Karpas-422 (cell line): ENCODE measurements at regions not wholly inside any gene's neighbourhood (a gene's known extent, or its start where the extent isn't known, plus 50 kb on each side); places are given as distances from the start of the nearest gene placed in this dataset.

Source experiments
- DNase-seq: peaks from one replicate; pipeline ENCODE4 v3.0.0-alpha.2; 2015
- H2AFZ ChIP-seq: fragments of 200-600 bp; sonication (generic); 2 replicates; pipeline ENCODE4 v1.6.1; 2014; ENCODE audit warnings: antibody characterized with exemption, low read length, mixed read lengths
- H3K27ac ChIP-seq: fragments of 200-600 bp; sonication (generic); 2 replicates; pipeline ENCODE4 v1.5.1; 2014; ENCODE audit warnings: mild to moderate bottlenecking, low read length, moderate library complexity
- H3K27me3 ChIP-seq: fragments of 200-600 bp; sonication (generic); 2 replicates; pipeline ENCODE4 v1.6.1; 2014; ENCODE audit warnings: low read length, mixed read lengths
- H3K36me3 ChIP-seq: fragments of 200-600 bp; sonication (generic); 2 replicates; pipeline ENCODE4 v1.6.1; 2014; ENCODE audit warnings: low read length, mixed read lengths; ENCODE audit not compliant: insufficient read depth
- H3K4me1 ChIP-seq: fragments of 200-600 bp; sonication (generic); 2 replicates; pipeline ENCODE4 v1.6.1; 2014; ENCODE audit warnings: mild to moderate bottlenecking, low read length, mixed read lengths
- H3K4me2 ChIP-seq: fragments of 200-600 bp; sonication (generic); 2 replicates; pipeline ENCODE4 v1.6.1; 2014; ENCODE audit warnings: low read length, low read depth, mild to moderate bottlenecking; ENCODE audit not compliant: poor library complexity, severe bottlenecking
- H3K4me3 ChIP-seq: fragments of 200-600 bp; sonication (generic); 2 replicates; pipeline ENCODE4 v1.5.1; 2014; ENCODE audit warnings: mild to moderate bottlenecking, antibody characterized with exemption, low read length, mixed read lengths
- H3K79me2 ChIP-seq: fragments of 200-600 bp; sonication (generic); 2 replicates; pipeline ENCODE4 v1.6.1; 2014; ENCODE audit warnings: mild to moderate bottlenecking, low read length, mixed read lengths
- H3K9ac ChIP-seq: fragments of 200-600 bp; sonication (generic); 2 replicates; pipeline ENCODE4 v1.6.0; 2014; ENCODE audit warnings: low read length
- H3K9me2 ChIP-seq: fragments of 200-600 bp; sonication (generic), shearing (Covaris generic); replicated peaks from 2 replicates; pipeline ENCODE4 v1.6.0; 2014; ENCODE audit warnings: mild to moderate bottlenecking, low read length, moderate library complexity; ENCODE audit not compliant: insufficient read depth
- H3K9me3 ChIP-seq: fragments of 300-700, 200-600 bp; sonication (generic); 2 replicates; pipeline ENCODE4 v1.6.1; 2014; ENCODE audit warnings: low read length, mixed read lengths
- H4K20me1 ChIP-seq: fragments of 200-600 bp; sonication (generic); 2 replicates; pipeline ENCODE4 v1.6.1; 2014; ENCODE audit warnings: mild to moderate bottlenecking, antibody characterized with exemption, low read length, low read depth; ENCODE audit not compliant: insufficient read depth

GRCh38 chr1:221621683-221622082 is 120.2 kb downstream of the DUSP10 start:
- no peaks in the 10 kb centered on the region for H3K79me2 ChIP-seq
- DNase-seq = no peak
- H4K20me1 ChIP-seq = no peaks in the 10 kb centered on the region
- no peaks in the 10 kb centered on the region; the same call in 1 of the 2 replicates for H3K9me2 ChIP-seq
- no peak overlapping the region for H2AFZ ChIP-seq
- H3K4me3 ChIP-seq = no peak overlapping the region
- H3K4me1 ChIP-seq = no peaks in the 10 kb centered on the region
- no peak overlapping the region for H3K9ac ChIP-seq
- H3K36me3 ChIP-seq = no peaks in the 10 kb centered on the region
- H3K27me3 ChIP-seq = no peaks in the 10 kb centered on the region
- H3K9me3 ChIP-seq = peaks cover 7% of the 10 kb centered on the region; the same call in 1 of the 2 replicates
- H3K4me2 ChIP-seq = no peak overlapping the region
- H3K27ac ChIP-seq = no peak overlapping the region

- no peaks in the 10 kb centered on the region; the same call in 1 of the 2 replicates for H3K9me2 ChIP-seq
- no peaks in the 10 kb centered on the region for H3K27me3 ChIP-seq
- peaks cover 7% of the 10 kb centered on the region; the same call in 1 of the 2 replicates for H3K9me3 ChIP-seq
- H2AFZ ChIP-seq = no peak overlapping the region
- no peak for DNase-seq
- no peaks in the 10 kb centered on the region for H4K20me1 ChIP-seq
- no peak overlapping the region for H3K9ac ChIP-seq
- H3K4me3 ChIP-seq = no peak overlapping the region
- no peak overlapping the region for H3K4me2 ChIP-seq
- no peaks in the 10 kb centered on the region for H3K79me2 ChIP-seq
- H3K4me1 ChIP-seq = no peaks in the 10 kb centered on the region
- H3K36me3 ChIP-seq = no peaks in the 10 kb centered on the region
- H3K27ac ChIP-seq = no peak overlapping the region
Measured at GRCh38 chr1:221622389-221622788, 119.5 kb downstream of the DUSP10 start.

- Histone ChIP-seq H3K4me1 (no peaks in the 10 kb centered on the region), H3K9me2 (no peaks in the 10 kb centered on the region; the same call in 1 of the 2 replicates), H3K36me3 (no peaks in the 10 kb centered on the region), H3K79me2 (no peaks in the 10 kb centered on the region), H4K20me1 (no peaks in the 10 kb centered on the region), H3K27me3 (no peaks in the 10 kb centered on the region), H3K9me3 (no peaks in the 10 kb centered on the region), H2AFZ (no peak overlapping the region), H3K27ac (no peak overlapping the region), H3K4me3 (no peak overlapping the region), H3K4me2 (no peak overlapping the region), H3K9ac (no peak overlapping the region)
- DNase-seq = no peak
Measured at GRCh38 chr1:221625026-221625425, 116.9 kb downstream of the DUSP10 start.

- H3K9ac ChIP-seq = no peak overlapping the region
- no peak overlapping the region for H3K4me2 ChIP-seq
- no peak overlapping the region for H3K27ac ChIP-seq
- H3K4me3 ChIP-seq = no peak overlapping the region
- DNase-seq = no peak
- no peaks in the 10 kb centered on the region for H4K20me1 ChIP-seq
- no peak overlapping the region for H2AFZ ChIP-seq
- no peaks in the 10 kb centered on the region for H3K36me3 ChIP-seq
- H3K4me1 ChIP-seq = no peaks in the 10 kb centered on the region
- no peaks in the 10 kb centered on the region for H3K79me2 ChIP-seq
- no peaks in the 10 kb centered on the region; the same call in 1 of the 2 replicates for H3K9me2 ChIP-seq
- H3K27me3 ChIP-seq = no peaks in the 10 kb centered on the region
- no peaks in the 10 kb centered on the region for H3K9me3 ChIP-seq
Measured at GRCh38 chr1:221626041-221626440, 115.8 kb downstream of the DUSP10 start.

- no peak overlapping the region for H3K9ac ChIP-seq
- H3K27ac ChIP-seq = no peak overlapping the region
- no peaks in the 10 kb centered on the region for H3K9me3 ChIP-seq
- H2AFZ ChIP-seq = no peak overlapping the region
- no peak for DNase-seq
- H3K4me3 ChIP-seq = no peak overlapping the region
- no peak overlapping the region for H3K4me2 ChIP-seq
- no peaks in the 10 kb centered on the region for H3K27me3 ChIP-seq
- H3K36me3 ChIP-seq = no peaks in the 10 kb centered on the region
- no peaks in the 10 kb centered on the region for H3K4me1 ChIP-seq
- H3K79me2 ChIP-seq = no peaks in the 10 kb centered on the region
- H4K20me1 ChIP-seq = no peaks in the 10 kb centered on the region
- no peaks in the 10 kb centered on the region; the same call in 1 of the 2 replicates for H3K9me2 ChIP-seq
Measured at GRCh38 chr1:221630236-221630635, 111.7 kb downstream of the DUSP10 start.

GRCh38 chr1:221631556-221631955 is 110.3 kb downstream of the DUSP10 start:
- H3K79me2 ChIP-seq = no peaks in the 10 kb centered on the region
- no peak overlapping the region for H3K4me2 ChIP-seq
- H3K9me2 ChIP-seq = no peaks in the 10 kb centered on the region
- H3K27ac ChIP-seq = no peak overlapping the region
- no peaks in the 10 kb centered on the region for H3K9me3 ChIP-seq
- no peaks in the 10 kb centered on the region for H3K27me3 ChIP-seq
- H3K36me3 ChIP-seq = no peaks in the 10 kb centered on the region
- no peaks in the 10 kb centered on the region for H3K4me1 ChIP-seq
- no peak overlapping the region for H3K4me3 ChIP-seq
- no peak overlapping the region for H2AFZ ChIP-seq
- DNase-seq = no peak
- H4K20me1 ChIP-seq = no peaks in the 10 kb centered on the region
- no peak overlapping the region for H3K9ac ChIP-seq

- H3K4me2 ChIP-seq = no peak overlapping the region
- no peak overlapping the region for H3K4me3 ChIP-seq
Measured at GRCh38 chr1:221632072-221632471, 109.8 kb downstream of the DUSP10 start.

GRCh38 chr1:221633841-221634409 is 108.0 kb downstream of the DUSP10 start:
- Histone ChIP-seq H3K9me3 (no peaks in the 10 kb centered on the region), H3K79me2 (no peaks in the 10 kb centered on the region), H3K9me2 (no peaks in the 10 kb centered on the region; the same call in 1 of the 2 replicates), H3K4me3 (no peak overlapping the region), H3K36me3 (no peaks in the 10 kb centered on the region), H3K27ac (no peak overlapping the region), H3K4me1 (no peaks in the 10 kb centered on the region), H3K4me2 (no peak overlapping the region), H2AFZ (no peak overlapping the region), H3K27me3 (no peaks in the 10 kb centered on the region), H4K20me1 (no peaks in the 10 kb centered on the region), H3K9ac (no peak overlapping the region)
- DNase-seq = no peak

More at GRCh38 chr1:221632072-221632471, 109.8 kb downstream of the DUSP10 start:
- no peak for DNase-seq
- no peaks in the 10 kb centered on the region for H3K79me2 ChIP-seq
- H3K9me2 ChIP-seq = no peaks in the 10 kb centered on the region
- H3K27me3 ChIP-seq = no peaks in the 10 kb centered on the region
- H3K9ac ChIP-seq = no peak overlapping the region
- H2AFZ ChIP-seq = no peak overlapping the region
- no peaks in the 10 kb centered on the region for H3K36me3 ChIP-seq
- H4K20me1 ChIP-seq = no peaks in the 10 kb centered on the region
- H3K27ac ChIP-seq = no peak overlapping the region
- no peaks in the 10 kb centered on the region for H3K4me1 ChIP-seq
- H3K9me3 ChIP-seq = no peaks in the 10 kb centered on the region
